ENCODE measurements at regions not wholly inside any gene's neighbourhood (a gene's known extent, or its start where the extent isn't known, plus 50 kb on each side); places are given as distances from the start of the nearest gene placed in this dataset.

- no peak for DNase-seq (ENCODE audit: low spot score)
Measured at GRCh38 chr5:164869325-164869724, 1363.9 kb downstream of the MAT2B start.

GRCh38 chr5:164876793-164877192 is 1371.4 kb downstream of the MAT2B start:
- DNase-seq (ENCODE audit: low spot score) = no peak

- DNase-seq (ENCODE audit: low spot score) = no peak
Measured at GRCh38 chr5:164881442-164881841, 1376.0 kb downstream of the MAT2B start.

GRCh38 chr5:164885179-164885578 is 1379.8 kb downstream of the MAT2B start:
- DNase-seq (ENCODE audit: low spot score) = no peak

GRCh38 chr5:164893071-164893470 is 1387.7 kb downstream of the MAT2B start:
- no peak for DNase-seq (ENCODE audit: low spot score)

- no peak for DNase-seq (ENCODE audit: low spot score)
Measured at GRCh38 chr5:164898705-164899104, 1393.3 kb downstream of the MAT2B start.

DNA sequence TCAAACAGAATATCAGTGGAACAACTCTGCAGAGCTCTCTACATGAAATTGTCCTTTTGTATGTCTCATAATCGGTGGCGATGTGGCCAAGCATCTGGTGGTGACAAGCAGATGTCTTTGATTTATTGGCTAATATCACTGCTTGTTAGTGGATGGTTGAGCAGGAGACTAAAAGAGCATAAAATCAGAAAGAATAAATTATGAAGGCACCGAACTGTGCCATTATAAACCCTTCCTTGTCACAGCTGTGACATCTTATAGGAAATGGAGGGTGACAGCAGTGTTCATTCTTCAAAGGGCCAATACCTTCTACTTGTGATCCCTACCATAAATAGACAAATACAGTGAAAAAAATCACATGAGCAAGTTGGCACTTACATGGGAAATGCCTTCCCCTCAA is 1404.3 kb downstream of the MAT2B start:
- DNase-seq (ENCODE audit: low spot score) = no peak

DNA sequence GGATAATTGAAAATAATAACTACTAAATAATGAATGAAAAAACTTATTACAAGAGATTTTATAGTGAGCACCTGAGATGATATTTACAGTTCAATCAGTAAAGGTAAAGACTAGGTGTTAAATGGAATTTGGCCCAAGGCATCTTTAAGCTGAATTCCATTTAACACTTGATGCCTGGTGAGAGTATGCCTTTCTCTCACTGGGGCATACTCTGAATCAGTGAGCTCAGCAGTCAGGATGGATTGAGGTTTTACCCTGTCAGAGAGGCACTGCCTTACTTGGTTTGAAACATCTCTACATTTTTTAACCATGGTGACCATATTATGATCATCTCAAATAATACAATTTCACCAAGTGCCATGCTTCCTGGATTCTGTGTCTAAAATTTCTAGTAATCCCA is 1416.3 kb downstream of the MAT2B start:
- DNase-seq (ENCODE audit: low spot score) = no peak

- no peak for DNase-seq (ENCODE audit: low spot score)
Measured at GRCh38 chr5:164934039-164934438, 1428.6 kb downstream of the MAT2B start.

GRCh38 chr5:164934561-164934960 is 1429.1 kb downstream of the MAT2B start:
- no peak for DNase-seq (ENCODE audit: low spot score)

- no peak for DNase-seq (ENCODE audit: low spot score)
Measured at GRCh38 chr5:164941132-164941531, 1435.7 kb downstream of the MAT2B start.

- no peak for DNase-seq (ENCODE audit: low spot score)
Measured at GRCh38 chr5:164950927-164951326, 1445.5 kb downstream of the MAT2B start.

- no peak for DNase-seq (ENCODE audit: low spot score)
Measured at GRCh38 chr5:164951570-164951969, 1446.2 kb downstream of the MAT2B start.

DNA sequence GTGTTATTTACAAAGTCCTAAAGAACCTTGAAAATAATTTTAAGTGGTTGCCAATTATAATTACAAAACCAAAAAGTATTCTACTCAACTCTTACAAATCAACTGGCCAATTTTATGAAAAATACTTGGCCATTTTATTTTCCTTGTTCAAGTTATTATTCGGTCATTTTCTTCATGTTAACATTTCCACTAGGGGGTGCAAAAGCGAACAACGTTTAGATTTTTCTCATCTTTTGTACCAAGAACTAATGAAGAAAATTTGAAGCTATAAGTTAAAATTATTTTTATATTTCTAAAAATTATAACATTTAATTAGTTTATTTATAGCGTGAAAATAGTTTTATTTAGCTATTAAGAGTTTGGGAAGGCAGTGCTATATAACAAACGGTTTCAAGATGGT is 1453.3 kb downstream of the MAT2B start:
- no peak for DNase-seq (ENCODE audit: low spot score)

DNA sequence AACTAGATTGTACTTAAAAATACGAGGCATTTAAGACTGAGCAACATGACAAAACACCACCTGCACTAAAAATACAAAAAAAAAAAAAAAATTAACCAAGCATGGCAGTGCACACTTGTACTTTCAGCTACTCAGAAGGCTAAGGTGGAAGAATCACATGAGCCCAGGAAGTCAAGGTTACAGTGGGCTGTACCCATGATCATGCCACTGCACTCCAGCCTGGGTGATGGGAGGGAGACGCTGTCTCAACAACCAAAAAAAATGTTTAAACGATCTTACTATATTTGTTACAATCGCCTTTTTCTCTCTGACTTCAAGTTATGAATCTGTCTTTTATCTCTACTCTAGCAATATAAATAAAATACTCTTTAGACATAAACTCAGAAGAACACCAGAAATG is 1454.3 kb downstream of the MAT2B start:
- DNase-seq (ENCODE audit: low spot score) = no peak

DNA sequence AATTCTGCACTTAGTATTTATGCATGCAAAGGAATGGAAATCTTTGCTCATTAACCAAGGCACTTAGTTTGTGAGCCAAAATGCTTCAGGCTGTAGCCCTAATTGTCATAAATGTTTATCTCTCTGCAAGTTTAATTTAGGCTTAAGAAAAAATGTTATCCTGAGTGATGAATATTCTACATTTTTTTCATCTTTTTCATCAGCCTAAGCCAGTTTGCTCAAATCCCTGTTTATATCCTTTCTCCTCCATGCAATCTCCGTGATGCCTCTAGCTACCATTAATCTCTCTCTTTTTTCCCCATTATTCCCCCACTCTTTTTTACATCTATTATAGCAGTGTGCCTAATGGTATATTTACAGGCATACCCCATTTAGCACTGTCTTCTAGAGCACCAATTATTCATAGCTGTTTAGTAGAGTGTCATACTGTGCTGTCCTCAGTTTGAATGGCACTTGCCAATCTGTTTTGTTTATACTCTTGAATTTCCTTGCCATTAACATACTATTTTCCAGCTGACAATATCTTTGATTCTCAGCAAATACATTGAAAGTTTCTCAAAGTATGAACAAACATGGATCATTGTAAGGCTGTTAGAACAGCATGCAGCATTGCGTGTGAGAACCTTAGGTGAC is 1457.0 kb downstream of the MAT2B start:
- no peak for DNase-seq (ENCODE audit: low spot score)

- no peak for DNase-seq (ENCODE audit: low spot score)
Measured at GRCh38 chr5:164966611-164967010, 1461.2 kb downstream of the MAT2B start.

- DNase-seq (ENCODE audit: low spot score) = no peak
Measured at GRCh38 chr5:164967354-164967753, 1461.9 kb downstream of the MAT2B start.

- DNase-seq (ENCODE audit: low spot score) = no peak
Measured at GRCh38 chr5:164972973-164973372, 1467.6 kb downstream of the MAT2B start.

DNA sequence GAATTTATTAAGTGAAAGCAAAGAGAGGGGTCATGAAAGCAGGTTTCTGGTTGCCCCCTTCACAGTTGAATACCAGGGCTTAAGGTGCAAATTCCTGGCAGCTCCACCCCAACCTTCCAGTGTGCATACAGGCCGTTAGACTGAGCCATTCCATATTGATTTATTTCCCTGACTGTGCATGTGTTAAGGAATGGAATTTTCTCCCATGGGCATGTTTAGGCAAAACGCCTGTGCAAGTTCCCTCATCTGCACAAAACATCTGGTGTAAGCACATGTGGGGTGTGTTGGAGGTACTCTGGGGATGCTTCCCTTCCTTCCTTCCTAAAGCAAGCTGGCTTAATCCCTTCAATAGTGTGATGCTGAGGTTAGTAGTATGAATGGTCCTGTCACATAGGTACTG is 1470.6 kb downstream of the MAT2B start:
- DNase-seq (ENCODE audit: low spot score) = no peak

- DNase-seq (ENCODE audit: low spot score) = no peak
Measured at GRCh38 chr5:164980480-164980879, 1475.1 kb downstream of the MAT2B start.

GRCh38 chr5:164998142-164998541 is 1492.7 kb downstream of the MAT2B start:
- no peak for DNase-seq (ENCODE audit: low spot score)

DNA sequence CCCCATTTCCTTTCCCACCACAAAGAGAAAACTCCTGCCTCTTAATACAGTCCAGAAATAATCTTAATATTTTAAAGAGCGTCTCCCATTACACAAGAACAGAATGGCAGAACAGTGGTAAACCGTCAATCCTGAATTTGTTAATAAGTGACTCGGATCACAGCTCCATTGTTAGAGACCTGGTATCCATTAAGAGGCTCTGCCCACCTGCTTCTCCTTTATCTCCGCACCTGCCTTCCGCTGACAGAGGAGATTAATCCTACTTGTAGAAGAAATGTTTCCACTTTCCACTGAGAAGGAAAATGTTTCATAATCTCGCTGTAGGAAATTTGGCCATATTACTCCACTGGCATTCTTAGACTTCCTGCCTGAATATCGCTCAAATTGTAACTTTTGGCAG is 1493.2 kb downstream of the MAT2B start:
- DNase-seq (ENCODE audit: low spot score) = no peak

GRCh38 chr5:165000479-165001190 is 1495.2 kb downstream of the MAT2B start:
- no peak for DNase-seq (ENCODE audit: low spot score)

Data from HuH-7.5 (cell line).